Adrenal gland (tissue), 9 donors: ENCODE measurements at regions not wholly inside any gene's neighbourhood (a gene's known extent, or its start where the extent isn't known, plus 50 kb on each side); places are given as distances from the start of the nearest gene placed in this dataset.

Source experiments
- DNase-seq, 7 donors: peaks; one replicate each; pipeline ENCODE4 v3.0.0-alpha.2; 2019 to 2020
- H3K27ac ChIP-seq, 5 donors: fragments of 200-600 bp; sonication (generic) in 4 of 5; 1 replicate in 3 of 5; 2 replicates in 2 of 5; pipeline versions ENCODE4 v1.5.1 to v1.8.0; 2016 to 2020; ENCODE audit warnings: mild to moderate bottlenecking in 1 of 5
- H3K27me3 ChIP-seq: fragments of 200-600 bp; 2 replicates; pipeline ENCODE4 v1.8.0; 2021
- H3K36me3 ChIP-seq, 2 donors: fragments of 200-600 bp; replicated peaks in 1 of 2; 1 replicate in 1 of 2; 2 replicates in 1 of 2; pipeline versions ENCODE4 v1.5.1 to v1.8.0; 2018 to 2022
- H3K4me1 ChIP-seq, 2 donors: fragments of 200-600 bp; replicated peaks in 1 of 2; 1 replicate in 1 of 2; 2 replicates in 1 of 2; pipeline versions ENCODE4 v1.5.1 to v1.8.0; 2018 to 2021
- H3K4me3 ChIP-seq, 4 donors: fragments of 200-600 bp; sonication (generic) in 3 of 4; one replicate each; pipeline ENCODE4 v1.5.1; 2016 to 2018
- H3K9me3 ChIP-seq, 3 donors: fragments of 200-600 bp; sonication (generic) in 1 of 3; replicated peaks in 1 of 3; 1 replicate in 2 of 3; 2 replicates in 1 of 3; pipeline versions ENCODE4 v1.5.1 to v1.8.0; 2016 to 2021
- CTCF ChIP-seq, 6 experiments: fragments of 450-650 bp in 4 of 6; fragments of 200-600 bp in 2 of 6; sonication (generic) in 1 of 6; IDR thresholded peaks; 1 replicate in 5 of 6; 2 replicates in 1 of 6; pipeline versions ENCODE4 v1.5.1 to v1.8.0; 2016 to 2021; ENCODE audit warnings: antibody characterized with exemption in 6 of 6, mild to moderate bottlenecking in 2 of 6, moderate library complexity in 1 of 6
- POLR2A ChIP-seq, 2 donors: fragments of 450-650 bp; IDR thresholded peaks; one replicate each; pipeline ENCODE4 v1.6.1; 2017; ENCODE audit warnings: antibody characterized with exemption in 2 of 2, mild to moderate bottlenecking in 2 of 2, moderate library complexity in 1 of 2
- WGBS, 4 donors: extraction: QIAGEN DNeasy Blood & Tissue Kit in 2 of 4; methylation state at CpG; one replicate each; pipeline versions ENCODE4 v1.1.5 to v1.1.7; 2013 to 2017; 5-methylcytosine and 5-hydroxymethylcytosine counted together
- intact Hi-C, 2 donors: fragments of 100-400 bp; cut with DNase I; formaldehyde crosslinking; loops; one replicate each; pipeline versions ENCODE4 v1.14.1 to v1.15.0; 2022 to 2023
- donor health status: healthy with polysubstance abuse.
- donor health status: Bipolar disorder and iron deficiency.
- donor health status: DM: yes; HTN: yes; CAD: no.
- donor health status: DM: no; HTN: no; CAD: no.
- donor health status: DM: no; HTN: no; CAD: no.

GRCh38 chr6:125439512-125439911 lies 137.7 kb upstream of the HDDC2 start:
- 87 to 91% (median 89%) methylated on average over 1 of the region's 1 CpG for WGBS, 4 donors
- TF ChIP-seq CTCF (IDR thresholded peaks at IDR 0.05) (no peak), POLR2A (IDR thresholded peaks at IDR 0.05) (no peak)
- no peak for DNase-seq
- Histone ChIP-seq H3K27ac (no peak overlapping the region), H3K36me3 (no peaks in the 10 kb centered on the region), H3K9me3 (no peaks in the 10 kb centered on the region), H3K4me1 (peaks cover 3 to 4% of the 10 kb centered on the region in 2 donors), H3K27me3 (no peaks in the 10 kb centered on the region), H3K4me3 (no peak overlapping the region)
- intact Hi-C loops: no loop called here

GRCh38 chr6:125444006-125444923 lies 142.5 kb upstream of the HDDC2 start:
- intact Hi-C loops: no loop called here
- TF ChIP-seq CTCF (IDR thresholded peaks at IDR 0.05): no peak
- TF ChIP-seq POLR2A (IDR thresholded peaks at IDR 0.05): no peak
- WGBS, 4 donors: 50 to 56% (median 53%) methylated on average over 13 to 16 of the region's 16 CpGs
- Histone ChIP-seq H3K27me3 (no peaks in the 10 kb centered on the region), H3K36me3 (no peaks in the 10 kb centered on the region), H3K4me1 (peaks cover 9% of the 10 kb centered on the region in 2 donors), H3K9me3 (peaks cover 0 to 3% (median 0%) of the 10 kb centered on the region in 3 donors), H3K4me3 (no peak overlapping the region), H3K27ac (peak overlapping the region in 3 of 5 donors; percentile 16 to 36 (median 18))
- peak; percentile 29 to 75 (median 50) for DNase-seq

- Histone ChIP-seq H3K27me3 (no peaks in the 10 kb centered on the region), H3K4me3 (no peak overlapping the region), H3K4me1 (peaks cover 9% of the 10 kb centered on the region in 2 donors), H3K9me3 (peaks cover 0 to 4% (median 0%) of the 10 kb centered on the region in 3 donors), H3K27ac (peak overlapping the region in 2 of 5 donors; percentile 16 to 36), H3K36me3 (no peaks in the 10 kb centered on the region)
- no peak for TF ChIP-seq POLR2A (IDR thresholded peaks at IDR 0.05)
- no peak for TF ChIP-seq CTCF (IDR thresholded peaks at IDR 0.05)
- 67 to 79% (median 71%) methylated on average over 8 of the region's 8 CpGs for WGBS, 4 donors
- DNase-seq: peak in 3 of 7 donors; percentile 13 to 35 (median 33)
- intact Hi-C loops: no loop called here
Measured at GRCh38 chr6:125445054-125445453, 143.3 kb upstream of the HDDC2 start.

- no peaks in the 10 kb centered on the region for H3K27me3 ChIP-seq
- intact Hi-C loops: no loop called here
- peaks cover 0 to 4% (median 0%) of the 10 kb centered on the region in 3 donors for H3K9me3 ChIP-seq
- H3K36me3 ChIP-seq: no peaks in the 10 kb centered on the region
- no peak for TF ChIP-seq CTCF (IDR thresholded peaks at IDR 0.05)
- no peak for TF ChIP-seq POLR2A (IDR thresholded peaks at IDR 0.05)
- DNase-seq: no peak
- no peak overlapping the region for H3K27ac ChIP-seq
- 92 to 96% (median 93%) methylated on average over 5 of the region's 5 CpGs for WGBS, 4 donors
- peaks cover 9% of the 10 kb centered on the region in 2 donors for H3K4me1 ChIP-seq
- H3K4me3 ChIP-seq: no peak overlapping the region
Measured at GRCh38 chr6:125446011-125446410, 144.2 kb upstream of the HDDC2 start.
